Activated T-helper 9 cell treated with anti-CD3 and anti-CD28 coated beads, Interleukin-2, amount 50 U/mL, for 16 hours (primary cell): ENCODE measurements at regions not wholly inside any gene's neighbourhood (a gene's known extent, or its start where the extent isn't known, plus 50 kb on each side); places are given as distances from the start of the nearest gene placed in this dataset.
"Not testable (repeated sequence)": the region's sequence is repeated elsewhere in the genome, so short reads cannot be mapped to it uniquely, and the experiment has no call there.

Experiments used
- DNase-seq: peaks from one replicate; pipeline ENCODE4 v3.0.0-alpha.2; 2020; ENCODE audit warnings: low read depth

DNA sequence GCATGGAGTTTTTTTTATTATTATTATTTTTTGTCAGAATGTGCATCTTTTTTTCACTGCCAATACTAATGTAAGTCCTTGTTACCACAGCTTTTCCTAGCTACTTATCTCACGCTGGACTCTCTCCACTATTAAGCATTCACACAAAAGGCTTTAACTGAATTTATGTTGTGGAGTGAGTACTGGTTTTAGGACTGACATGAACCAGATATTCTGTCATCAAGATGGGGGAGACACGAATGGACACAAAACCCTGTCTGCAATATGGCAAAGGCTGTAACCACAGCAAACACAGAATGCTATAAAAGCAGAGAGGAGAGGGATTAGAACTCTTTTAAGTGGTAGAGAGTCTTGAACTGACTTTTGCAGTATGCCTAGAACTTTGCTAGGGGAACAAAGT lies 592.2 kb upstream of the TBL1XR1 start:
- DNase-seq = no peak

DNA sequence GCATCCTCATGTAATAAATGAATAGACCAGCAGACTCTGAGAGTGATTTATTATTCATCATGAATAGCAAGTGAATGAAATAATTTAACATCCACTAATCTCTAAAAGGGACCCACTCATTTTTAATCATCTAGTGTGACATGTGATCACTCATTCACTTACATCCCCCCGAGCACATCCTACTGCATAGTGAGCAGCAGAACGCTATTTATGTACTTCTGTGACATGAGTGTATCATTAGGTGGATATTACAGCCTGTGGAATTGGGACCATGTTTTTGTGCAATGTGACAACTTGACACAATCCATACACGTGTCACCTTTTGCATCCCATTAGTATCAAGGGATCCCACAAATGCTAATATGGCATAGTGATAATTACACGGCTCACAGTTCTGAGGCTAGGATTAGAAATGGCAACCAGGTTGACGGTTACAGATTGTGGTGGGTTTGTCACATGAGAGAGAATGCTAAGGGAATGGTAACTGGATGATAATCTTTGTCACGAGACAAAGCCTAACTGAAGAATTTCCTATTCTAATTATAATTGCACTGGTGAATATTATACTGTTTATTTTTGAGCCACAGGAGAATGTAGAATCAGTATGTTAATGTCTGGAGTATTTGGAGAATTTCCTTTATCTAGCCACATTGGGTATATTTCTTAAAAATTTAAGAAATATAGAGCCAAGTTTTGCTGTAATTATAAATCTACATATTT lies 595.2 kb upstream of the TBL1XR1 start:
- no peak for DNase-seq

DNA sequence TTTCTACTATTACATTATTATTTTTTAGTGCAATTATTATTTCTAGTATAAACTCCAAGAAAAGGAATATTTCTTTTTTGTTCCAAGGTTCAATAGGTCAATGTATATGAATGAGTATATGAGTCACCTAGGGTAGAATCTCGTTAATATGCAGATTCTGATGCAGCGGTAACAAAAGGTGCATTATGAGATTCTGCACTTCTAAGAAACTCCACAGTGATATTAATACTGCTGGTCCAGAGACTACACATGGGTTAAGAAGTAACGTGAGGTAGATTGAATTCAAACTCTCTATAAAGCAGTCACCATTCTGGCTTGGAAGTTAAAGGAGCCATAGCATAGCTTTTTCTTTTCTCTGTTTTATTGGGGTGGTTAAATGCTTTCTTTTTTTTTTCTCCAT lies 596.2 kb upstream of the TBL1XR1 start:
- no peak for DNase-seq

DNA sequence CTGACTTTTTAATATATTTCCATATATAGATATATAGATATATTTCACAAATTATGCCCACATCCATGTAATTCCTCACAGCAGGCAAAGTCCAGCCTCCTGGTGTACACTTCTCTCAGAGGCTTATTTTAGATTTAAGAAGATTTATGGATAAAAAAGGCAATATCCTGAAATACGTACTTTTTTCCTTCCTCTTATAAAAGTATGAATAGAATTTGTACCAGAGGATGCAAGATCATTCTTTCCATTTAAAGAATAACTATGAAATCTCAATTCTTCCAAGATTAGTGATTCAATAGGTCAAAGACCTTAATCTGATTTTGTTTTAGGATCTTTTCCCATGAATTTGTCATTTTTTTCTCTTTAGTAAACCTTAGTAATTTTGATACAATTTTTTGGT lies 597.9 kb upstream of the TBL1XR1 start:
- DNase-seq = no peak

DNA sequence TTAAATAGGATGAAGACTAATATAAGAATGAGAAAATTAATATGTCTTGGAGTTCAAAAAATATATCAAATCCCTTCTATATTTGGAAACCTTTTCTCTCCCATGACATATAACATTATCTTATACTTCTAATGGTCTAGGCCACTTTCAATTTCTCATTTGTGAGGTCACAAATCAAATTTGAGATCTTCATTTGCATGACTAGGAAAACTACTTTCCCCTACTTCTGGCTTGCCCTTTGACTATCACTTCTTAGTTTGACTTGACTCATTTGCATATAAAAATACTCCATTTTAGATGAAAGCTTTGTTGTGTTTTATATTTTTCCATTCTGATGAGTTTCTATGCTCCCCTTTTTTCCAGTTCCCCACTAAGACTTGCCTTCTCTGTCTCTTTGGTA lies 598.6 kb upstream of the TBL1XR1 start:
- DNase-seq = no peak

DNA sequence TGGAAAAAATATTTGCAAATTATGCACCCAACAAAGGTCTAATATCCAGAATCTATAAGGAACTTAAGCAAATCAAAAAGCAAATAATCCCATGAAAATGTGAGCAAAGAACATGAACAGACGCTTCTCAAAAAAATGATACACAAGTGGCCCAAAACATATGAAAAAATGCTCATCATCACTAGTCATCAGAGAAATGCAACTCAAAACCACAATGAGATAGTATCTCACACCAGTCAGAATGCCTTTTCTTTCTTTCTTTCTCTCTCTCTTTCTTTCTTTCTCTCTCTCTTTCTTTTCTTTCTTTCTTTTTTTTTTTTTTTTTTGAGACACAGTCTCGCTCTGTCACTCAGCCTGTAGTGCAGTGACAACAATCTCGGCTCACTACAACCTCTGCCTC lies 602.9 kb upstream of the TBL1XR1 start:
- DNase-seq = not testable (repeated sequence)

DNA sequence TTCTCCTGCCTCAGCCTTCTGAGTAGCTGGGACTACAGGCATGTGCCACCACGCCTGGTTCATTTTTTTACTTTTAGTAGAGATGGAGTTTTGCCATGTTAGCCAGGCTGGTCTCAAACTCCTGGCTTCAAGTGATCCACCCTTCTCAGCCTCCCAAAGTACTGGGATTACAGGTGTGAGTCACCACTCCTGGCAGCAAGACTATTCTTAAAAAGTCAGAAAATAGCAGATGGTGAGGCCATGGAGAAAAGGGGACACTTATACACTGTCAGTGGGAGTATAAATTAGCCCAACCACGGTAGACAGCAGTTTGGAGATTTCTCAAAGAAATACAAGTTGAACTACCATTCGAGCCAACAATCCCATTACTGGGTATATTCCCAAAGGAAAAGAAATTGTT lies 603.3 kb upstream of the TBL1XR1 start:
- no peak for DNase-seq

DNA sequence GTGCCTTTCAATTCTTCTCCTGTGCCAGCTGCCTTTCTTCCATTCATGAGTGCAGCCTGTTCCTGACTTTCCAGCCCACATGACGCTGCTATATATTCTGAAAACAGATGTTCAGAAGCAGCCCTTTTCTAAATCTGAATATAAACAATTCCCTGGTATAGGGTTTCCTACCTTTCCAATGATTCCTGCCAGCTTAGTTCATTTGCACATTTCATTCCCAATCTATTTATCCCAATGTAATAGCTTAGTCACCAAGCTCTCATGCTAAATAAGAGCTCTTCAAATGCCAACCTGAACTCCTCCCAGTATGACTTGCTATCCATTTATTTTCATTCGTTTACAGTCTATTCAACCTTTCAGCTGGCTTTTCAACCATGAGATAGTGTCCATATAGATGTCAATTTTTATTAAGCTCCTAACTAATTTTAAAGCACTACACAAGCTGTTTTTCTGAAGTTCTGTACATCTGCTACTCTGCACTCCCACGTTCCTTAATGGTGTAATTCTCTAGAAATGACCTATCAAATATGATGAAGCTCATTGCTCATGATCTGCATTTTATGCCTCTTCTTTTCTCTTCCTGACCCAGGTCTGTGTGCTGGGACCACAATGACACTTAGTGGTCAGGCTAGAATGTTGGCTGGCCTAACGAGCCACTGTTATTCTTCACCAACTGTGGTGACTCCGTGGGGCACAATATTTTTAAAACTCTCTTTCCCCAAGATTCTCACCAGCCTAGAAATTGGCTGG lies 605.0 kb upstream of the TBL1XR1 start:
- DNase-seq = no peak

DNA sequence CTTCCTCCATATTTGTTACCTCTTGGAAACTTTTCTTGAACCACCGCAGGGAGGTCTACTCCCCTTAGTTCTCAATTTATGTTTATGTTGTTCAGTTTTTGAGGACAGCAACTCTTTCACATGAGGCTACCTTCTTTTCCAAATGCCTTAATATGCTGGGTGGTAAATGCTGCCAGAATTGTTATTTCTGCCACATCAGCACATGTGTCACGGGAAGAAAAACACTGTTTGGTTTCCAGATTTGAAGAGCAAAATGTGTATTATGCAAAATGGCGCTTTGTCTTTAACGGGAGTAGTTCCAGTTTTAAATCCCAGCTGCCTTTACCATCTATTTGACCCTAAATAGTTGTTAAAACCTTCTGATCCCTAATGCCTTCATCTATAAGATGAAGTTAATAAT lies 606.2 kb upstream of the TBL1XR1 start:
- DNase-seq = no peak

DNA sequence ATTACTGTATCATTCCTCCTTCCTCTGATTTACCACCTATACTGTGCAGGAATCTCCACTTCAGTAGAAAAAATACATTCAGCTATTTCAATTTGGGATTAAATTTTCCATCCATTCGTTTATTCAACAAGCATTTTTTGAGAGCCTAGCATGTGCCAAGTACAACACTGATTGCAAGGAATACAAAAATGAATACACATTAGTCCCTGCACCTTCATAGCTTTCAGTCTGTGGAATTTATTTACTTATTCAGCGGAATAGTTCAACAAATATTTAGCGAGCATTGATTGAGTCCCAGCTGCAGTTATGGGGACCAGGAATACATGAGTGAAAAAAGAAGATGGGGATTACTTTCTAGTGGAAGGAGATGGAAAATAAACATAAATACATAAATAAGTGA lies 606.8 kb upstream of the TBL1XR1 start:
- no peak for DNase-seq

DNA sequence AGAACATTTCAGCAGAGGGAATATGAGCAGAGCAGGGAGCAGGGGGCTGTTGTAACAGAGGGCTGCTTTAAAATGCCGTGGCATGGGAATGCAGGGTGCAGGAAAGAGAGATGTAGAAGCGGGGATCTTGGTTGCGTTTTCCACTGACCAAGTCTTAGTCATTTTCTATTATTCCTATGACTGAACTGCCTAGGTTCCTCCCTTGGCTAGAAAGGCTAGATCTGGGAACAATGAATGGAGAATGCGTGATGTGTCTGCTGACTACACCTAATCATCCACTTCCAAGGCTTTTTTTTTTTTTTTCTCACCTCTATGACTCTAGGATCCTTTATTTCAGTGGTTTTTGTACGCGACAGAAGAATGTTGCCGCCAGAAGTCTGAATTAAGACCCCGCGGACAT lies 607.4 kb upstream of the TBL1XR1 start:
- no peak for DNase-seq

DNA sequence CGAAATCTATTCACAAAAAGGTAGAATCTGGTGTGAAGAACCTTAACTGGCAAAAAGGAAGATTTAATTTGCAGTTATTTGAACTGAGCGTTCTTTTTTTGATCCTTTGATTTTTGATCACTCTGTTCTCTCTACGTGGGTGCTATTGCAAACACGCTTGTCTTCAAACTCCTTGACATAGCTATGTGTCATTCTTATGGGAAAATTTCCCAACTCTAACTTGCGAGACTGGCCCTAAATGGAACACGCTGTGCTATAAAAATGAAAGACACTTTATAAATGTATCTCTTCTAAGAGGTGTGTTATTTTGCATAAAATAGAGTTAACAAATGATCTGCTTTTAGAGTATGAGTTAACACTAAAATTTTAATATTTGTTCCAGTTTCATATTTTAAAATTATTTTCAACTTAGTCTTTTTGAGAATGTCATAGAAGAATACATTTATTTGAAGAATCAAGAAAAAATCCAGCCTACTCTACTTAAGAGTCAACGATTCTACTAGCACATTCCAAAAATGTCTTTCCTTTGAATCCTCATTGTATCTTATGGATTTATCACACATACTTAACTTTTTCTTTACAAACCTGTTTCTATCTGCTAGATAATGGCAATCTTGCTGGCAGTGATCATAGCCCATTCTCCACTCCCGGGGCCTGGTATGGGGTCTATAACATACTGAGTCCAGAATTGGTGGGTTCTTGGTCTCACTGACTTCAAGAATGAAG lies 610.0 kb upstream of the TBL1XR1 start:
- no peak for DNase-seq

DNA sequence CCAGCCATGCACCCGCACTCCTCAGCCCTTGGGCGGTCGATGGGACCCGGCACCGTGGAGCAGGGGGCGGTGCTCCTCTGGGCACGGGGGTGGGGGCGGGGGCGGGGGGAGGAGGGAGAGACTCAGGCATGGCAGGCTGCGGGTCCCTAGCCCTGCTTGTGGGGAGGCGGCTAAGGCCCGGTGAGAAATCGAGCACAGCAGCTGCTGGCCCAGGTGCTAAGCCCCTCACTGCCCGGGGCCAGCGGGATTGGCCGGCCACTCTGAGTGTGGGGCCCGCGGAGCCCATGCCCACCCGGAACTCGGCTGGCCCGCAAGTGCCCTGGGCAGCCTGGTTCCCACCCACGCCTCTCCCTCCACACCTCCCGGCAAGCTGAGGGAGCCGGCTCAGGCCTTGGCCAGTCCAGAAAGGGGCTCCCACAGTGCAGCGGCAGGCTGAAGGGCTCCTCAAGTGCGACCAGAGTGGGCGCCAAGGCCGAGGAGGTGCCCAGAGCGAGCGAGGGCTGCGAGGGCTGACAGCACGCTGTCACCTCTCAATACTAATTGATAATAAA lies 611.7 kb upstream of the TBL1XR1 start:
- DNase-seq = not testable (repeated sequence)

DNA sequence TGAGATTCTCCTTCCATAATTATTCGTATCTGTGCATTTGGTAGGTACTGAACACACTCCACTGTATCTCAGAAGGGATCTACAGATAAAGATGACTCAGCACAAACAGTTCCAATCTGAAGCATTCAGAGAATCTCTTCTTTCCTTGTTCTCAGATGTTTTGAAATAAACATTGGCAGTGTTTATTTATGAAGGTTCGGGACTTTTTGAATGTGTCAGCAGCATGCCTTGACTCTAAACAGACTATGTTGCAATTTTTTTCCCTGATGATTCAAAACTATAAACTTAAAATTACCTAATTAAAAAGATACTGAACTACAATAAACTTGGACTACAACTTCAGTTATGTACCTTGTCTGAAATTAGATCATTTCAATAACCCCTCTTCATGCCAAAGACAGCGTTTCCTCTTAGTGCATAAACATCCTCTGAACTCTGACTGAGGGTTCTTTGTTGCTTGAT lies 612.9 kb upstream of the TBL1XR1 start:
- no peak for DNase-seq

DNA sequence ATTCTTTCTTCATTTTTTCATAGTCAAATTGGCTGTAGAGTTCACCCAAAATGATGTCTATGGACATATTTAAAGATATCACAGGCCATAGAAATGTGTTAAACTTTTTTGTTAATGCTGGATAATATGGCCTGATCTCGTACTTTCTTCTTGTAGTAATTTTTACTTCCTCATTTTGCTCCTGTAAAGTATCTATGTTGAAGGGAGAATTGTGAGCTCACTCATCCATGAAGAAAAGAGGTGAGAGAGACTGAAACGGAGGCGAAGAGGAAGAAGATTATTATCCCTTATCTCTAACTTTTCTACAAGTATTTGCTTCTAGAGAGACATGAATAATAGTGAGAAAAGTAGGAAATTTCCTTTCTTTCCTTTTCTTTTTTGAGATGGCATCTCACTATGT lies 613.8 kb upstream of the TBL1XR1 start:
- no peak for DNase-seq

DNA sequence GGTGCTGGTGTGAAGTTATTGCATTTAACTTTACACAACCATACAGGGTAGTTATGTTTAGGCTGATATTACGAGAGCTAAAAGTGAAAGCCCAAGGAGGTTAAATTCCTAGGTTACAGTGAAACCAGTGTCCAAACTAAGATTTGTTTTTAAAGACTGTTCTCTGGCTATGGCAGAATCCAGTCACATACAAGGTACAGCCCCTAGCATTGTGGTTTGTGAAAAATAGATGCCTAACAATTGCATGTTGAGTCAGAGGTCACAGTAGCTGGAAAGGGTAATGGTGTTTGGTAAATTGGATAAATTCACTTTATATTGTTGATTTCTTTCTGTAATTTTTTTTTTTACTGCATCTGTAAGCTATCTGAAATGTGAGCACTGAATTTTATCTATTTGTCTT lies 614.6 kb upstream of the TBL1XR1 start:
- no peak for DNase-seq

DNA sequence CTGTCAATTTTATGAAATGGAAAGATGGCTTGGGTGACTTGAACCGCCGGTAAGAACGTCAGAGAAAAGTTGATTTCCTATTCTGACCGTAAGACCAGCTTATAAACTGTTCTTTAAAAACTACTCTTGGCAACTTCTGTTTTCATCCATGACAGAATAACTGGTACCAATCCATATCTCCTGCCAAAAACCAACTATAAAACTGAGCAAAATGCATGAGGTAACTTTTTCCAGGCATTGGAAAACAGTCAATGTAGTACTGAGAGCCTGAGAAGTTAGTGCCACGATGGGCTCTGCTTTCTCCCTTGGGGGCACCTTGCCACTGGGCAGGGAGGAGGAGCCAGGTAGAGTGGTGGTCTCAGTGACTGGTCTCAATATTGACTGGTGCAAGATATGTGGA lies 615.2 kb upstream of the TBL1XR1 start:
- no peak for DNase-seq

DNA sequence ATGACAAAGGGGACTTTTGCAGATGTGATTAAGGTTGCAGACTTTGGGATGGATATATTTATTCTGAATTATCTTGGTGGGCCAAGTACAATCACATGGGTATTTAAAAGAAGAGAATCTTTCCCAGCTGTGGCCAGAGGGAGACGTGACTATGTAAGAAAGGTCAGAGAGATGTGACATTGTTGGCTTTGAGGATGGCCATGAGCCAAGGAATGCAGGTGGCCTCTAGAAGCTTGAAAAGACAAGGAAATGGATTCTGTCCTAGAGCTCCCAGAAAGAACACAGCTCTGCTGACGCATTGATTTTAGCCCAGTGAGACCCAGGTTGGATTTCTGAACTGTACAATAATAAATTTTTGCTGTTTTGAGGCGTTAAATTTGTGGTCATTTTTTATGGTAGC lies 616.0 kb upstream of the TBL1XR1 start:
- DNase-seq = no peak

DNA sequence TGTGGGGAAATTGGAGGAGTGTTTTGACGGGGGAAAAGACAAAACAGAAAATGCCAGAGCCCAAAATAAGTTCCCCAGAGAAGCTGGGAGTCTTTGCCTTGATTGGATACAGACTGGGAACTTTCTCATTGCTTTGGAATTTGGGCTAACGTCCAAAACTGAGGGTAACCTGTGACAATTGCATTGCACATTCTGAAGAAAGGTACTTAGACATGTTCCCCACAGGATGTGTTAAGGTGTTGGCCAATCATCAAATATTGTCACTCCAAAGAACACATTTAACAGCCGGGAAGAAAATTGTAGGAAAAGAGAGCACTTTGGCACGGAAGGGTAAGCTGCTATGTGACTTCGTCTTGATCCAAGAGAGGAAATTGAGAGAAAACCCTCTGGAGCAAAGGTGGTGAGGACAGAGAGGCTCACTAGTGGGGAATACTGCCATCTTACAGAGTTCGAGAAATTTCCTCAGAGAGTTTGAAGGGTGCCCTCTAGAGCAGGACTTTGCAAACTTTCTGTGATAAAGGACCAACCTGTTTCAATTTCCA lies 619.5 kb upstream of the TBL1XR1 start:
- no peak for DNase-seq

DNA sequence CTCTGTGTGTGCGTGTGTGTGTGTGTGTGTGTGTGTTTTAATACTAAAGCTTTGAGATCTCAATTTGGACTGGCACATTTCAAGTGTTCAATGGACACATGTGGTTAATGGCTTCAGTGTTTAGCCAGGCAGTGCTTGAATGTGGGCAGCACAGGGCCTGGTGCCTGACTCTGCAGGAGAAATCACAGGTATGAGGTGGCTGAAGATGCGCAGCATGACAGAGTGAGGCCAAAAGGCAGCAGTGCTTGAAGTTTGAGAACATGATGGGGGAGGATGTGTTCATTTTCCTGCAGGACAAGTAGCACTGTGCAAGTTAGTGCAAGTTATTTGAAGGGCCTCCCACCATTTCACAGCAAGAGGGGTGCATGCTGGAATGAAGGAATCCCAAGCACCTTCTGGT lies 620.5 kb upstream of the TBL1XR1 start:
- DNase-seq = no peak

DNA sequence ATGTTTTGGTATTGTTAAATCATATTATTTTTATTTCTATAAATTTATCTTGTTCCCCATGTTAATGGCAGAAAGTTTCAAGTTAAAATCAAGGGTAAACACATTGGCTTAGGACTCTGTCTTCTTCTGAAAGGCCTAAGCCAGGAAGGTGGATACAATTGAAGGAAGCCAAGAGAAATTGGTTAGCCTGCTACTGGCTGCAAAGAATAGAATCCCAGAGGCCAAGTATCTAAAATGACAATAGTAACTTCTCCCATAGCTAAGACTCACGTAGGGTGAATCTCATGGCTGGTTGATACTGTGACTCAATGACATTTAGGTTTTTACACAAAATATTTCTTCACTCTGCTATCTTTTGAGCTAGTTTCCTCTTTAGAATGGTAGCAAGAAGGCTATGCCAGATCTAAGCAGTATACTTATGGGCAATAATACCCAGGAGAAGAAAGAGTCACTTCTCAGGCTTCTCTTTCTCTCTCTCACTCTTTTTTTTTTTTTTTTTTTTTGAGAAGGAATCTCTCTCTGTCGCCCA lies 621.5 kb upstream of the TBL1XR1 start:
- no peak for DNase-seq

DNA sequence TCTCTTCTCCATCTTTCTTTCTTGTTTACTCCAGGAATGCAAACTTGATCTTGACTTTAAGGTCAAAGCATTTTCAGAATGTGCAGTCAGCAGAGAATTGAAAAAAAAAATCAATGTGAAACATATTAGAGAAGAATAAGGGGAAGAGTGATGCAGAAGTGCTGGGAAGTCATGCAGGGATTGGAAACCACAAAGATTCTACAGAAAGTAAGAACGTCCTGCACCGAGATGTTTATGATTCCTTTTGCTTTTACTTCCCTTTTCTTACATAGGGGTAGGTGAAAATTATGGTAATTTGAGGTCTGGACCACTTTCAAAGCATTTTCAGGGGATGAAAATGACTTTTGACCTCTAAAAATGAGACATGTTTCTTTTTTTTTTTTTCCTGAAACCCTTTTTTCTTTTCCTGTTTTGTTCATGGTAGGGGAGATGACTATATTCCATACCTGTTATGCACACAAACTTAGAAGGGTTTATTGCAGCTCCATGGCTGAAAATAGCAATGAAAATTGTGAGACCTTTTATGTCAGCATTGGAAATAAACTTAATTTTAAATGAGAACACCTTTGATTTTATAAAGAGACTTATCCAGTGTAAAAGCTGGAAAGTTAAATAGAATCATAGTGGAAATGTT lies 623.5 kb upstream of the TBL1XR1 start:
- DNase-seq = no peak
